Effector memory CD8-positive, alpha-beta T cell (primary cell): ENCODE measurements at regions not wholly inside any gene's neighbourhood (a gene's known extent, or its start where the extent isn't known, plus 50 kb on each side); places are given as distances from the start of the nearest gene placed in this dataset.

Experiments
- ATAC-seq: fragments of 150-1000 bp; cut with Tn5 transposase; replicated peaks from 2 replicates; pipeline ENCODE4 v1.10.0; 2021; ENCODE audit warnings: mild to moderate bottlenecking, moderate library complexity
- DNase-seq, 3 experiments: peaks; one replicate each; pipeline ENCODE4 v3.0.0; 2021
- H3K27ac Mint-ChIP-seq, 2 donors: one replicate each; pipeline ENCODE4 v1.8.0; 2022; ENCODE audit warnings: mild to moderate bottlenecking in 2 of 2, mixed read lengths in 2 of 2, moderate library complexity in 2 of 2
- H3K27me3 Mint-ChIP-seq, 2 donors: one replicate each; pipeline ENCODE4 v1.8.0; 2022; ENCODE audit warnings: mixed read lengths in 2 of 2
- H3K36me3 Mint-ChIP-seq: one replicate; pipeline ENCODE4 v1.8.0; 2022; ENCODE audit warnings: mild to moderate bottlenecking, moderate library complexity, mixed read lengths; ENCODE audit not compliant: insufficient read depth
- H3K4me1 Mint-ChIP-seq, 2 donors: one replicate each; pipeline ENCODE4 v1.8.0; 2022; ENCODE audit warnings: low read depth in 2 of 2, mixed read lengths in 2 of 2
- H3K4me3 Mint-ChIP-seq, 2 donors: one replicate each; pipeline ENCODE4 v1.8.0; 2022; ENCODE audit warnings: mild to moderate bottlenecking in 2 of 2, mixed read lengths in 2 of 2, moderate library complexity in 2 of 2
- H3K9me3 Mint-ChIP-seq, 2 donors: one replicate each; pipeline ENCODE4 v1.8.0; 2022; ENCODE audit warnings: mixed read lengths in 2 of 2

DNA sequence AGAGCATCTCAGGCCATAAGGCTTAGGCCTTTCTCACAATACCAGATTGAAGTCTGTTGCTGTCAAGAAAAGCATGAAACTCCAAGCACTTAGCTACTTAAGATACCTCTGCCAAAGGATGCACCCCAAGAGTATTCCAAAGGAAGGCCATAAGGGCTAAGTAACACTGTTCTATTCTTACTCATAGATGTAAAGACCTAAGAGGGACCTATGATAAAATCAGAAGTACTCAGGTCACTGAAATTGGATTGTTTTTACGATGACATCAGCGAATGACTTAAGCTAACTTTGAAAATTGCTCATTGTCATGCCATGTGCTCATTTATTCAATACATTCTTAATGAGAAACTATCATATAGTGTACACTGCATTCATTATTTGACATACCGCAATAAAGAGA, 172.8 kb downstream of the KCNA4 start:
- Mint-ChIP-seq H3K27ac (no peak overlapping the region), H3K4me1 (no peaks in the 10 kb centered on the region), H3K4me3 (no peak overlapping the region), H3K9me3 (peaks cover 0 to 6% of the 10 kb centered on the region in 2 donors), H3K36me3 (no peaks in the 10 kb centered on the region), H3K27me3 (no peaks in the 10 kb centered on the region)
- DNase-seq: no peak
- no peak for ATAC-seq

DNA sequence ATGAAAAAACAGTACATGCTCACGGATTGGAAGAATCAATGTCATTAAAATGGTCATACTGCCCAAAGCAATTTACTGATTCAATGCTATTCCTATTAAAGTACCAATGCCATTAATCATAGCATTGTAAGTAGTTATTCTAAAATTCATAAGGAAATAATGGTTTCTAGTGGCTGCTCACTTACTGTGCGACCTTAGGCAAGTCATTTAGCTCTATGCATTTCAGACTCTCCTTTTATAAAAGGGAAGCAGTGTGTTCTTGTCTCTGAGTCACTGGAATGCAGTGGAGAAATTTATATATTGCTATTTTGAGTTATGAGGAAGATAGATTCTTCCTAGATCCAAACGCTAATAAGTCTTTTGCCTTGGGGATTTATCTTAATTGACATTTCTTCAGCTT, 174.8 kb downstream of the KCNA4 start:
- H3K9me3 Mint-ChIP-seq: peaks cover 0 to 3% of the 10 kb centered on the region in 2 donors
- no peaks in the 10 kb centered on the region for H3K36me3 Mint-ChIP-seq
- no peaks in the 10 kb centered on the region for H3K27me3 Mint-ChIP-seq
- no peak overlapping the region for H3K27ac Mint-ChIP-seq
- no peak for DNase-seq
- H3K4me3 Mint-ChIP-seq: no peak overlapping the region
- no peaks in the 10 kb centered on the region for H3K4me1 Mint-ChIP-seq
- no peak for ATAC-seq

DNA sequence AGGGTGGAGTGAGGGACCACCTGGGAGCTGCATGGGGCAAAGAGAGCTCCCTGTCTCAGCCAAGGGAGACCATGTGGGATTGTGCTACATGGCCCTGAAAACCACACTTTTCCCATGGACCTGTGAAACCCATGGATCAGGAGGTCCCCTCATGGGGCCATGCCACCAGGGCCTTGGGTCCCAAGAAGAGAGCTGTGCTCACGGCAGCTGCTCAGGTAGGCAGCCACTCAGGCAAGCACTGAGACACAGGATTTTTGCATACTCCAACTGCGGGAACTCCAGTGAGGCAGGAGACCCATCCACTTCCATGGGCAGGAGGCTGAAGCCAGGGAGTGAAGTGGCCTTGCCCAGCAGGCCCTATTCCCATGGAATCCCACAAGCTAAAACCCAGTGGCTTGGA, 190.0 kb downstream of the KCNA4 start:
- H3K9me3 Mint-ChIP-seq: peaks cover 12 to 15% of the 10 kb centered on the region in 2 donors
- DNase-seq (no peak), ATAC-seq (no peak)
- no peak overlapping the region for H3K27ac Mint-ChIP-seq
- H3K27me3 Mint-ChIP-seq: no peaks in the 10 kb centered on the region
- H3K36me3 Mint-ChIP-seq: no peaks in the 10 kb centered on the region
- H3K4me1 Mint-ChIP-seq: no peaks in the 10 kb centered on the region
- no peak overlapping the region for H3K4me3 Mint-ChIP-seq

DNA sequence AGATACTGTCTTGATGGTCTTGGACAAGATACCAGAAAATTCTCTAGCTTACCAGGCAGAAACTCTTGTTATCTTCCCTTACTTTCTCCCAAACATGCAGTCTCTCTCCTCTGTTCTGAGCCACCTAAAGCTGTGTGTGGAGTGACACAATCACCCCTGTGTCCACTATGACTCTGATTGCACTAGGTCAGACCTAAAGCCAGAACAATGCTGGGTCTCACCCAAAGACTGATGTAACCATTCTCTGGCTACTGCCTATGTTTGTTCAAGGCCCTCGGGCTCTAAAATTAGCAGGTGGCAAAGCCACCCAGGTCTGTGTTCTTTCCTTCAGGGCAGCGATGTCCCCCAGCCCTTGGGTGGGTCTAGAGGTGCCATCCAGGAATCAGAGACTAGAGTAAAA, 200.5 kb downstream of the KCNA4 start:
- H3K27ac Mint-ChIP-seq: no peak overlapping the region
- ATAC-seq: no peak
- no peak for DNase-seq
- H3K4me3 Mint-ChIP-seq: no peak overlapping the region
- no peaks in the 10 kb centered on the region for H3K27me3 Mint-ChIP-seq
- H3K4me1 Mint-ChIP-seq: no peaks in the 10 kb centered on the region
- H3K9me3 Mint-ChIP-seq: peaks cover 0 to 6% of the 10 kb centered on the region in 2 donors
- no peaks in the 10 kb centered on the region for H3K36me3 Mint-ChIP-seq

DNA sequence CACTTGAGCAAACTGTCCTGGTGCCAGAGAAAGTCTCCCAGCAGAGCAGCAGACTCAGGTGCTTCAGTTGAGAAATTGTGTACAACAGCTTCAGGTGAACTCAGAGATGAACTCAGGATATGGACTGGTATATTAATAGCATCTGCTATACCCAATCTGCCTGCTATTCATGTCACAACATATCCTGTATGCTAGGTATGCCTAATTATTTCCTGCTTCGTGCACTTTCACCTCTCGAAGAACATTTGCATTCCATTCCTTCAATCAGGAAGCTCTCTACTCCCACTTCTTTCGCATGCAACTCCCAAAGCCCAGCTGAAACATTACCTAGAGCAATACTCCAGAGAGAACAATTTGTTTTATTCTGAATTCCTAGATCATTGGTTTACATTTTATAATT, 207.7 kb downstream of the KCNA4 start:
- H3K4me3 Mint-ChIP-seq: no peak overlapping the region

DNA sequence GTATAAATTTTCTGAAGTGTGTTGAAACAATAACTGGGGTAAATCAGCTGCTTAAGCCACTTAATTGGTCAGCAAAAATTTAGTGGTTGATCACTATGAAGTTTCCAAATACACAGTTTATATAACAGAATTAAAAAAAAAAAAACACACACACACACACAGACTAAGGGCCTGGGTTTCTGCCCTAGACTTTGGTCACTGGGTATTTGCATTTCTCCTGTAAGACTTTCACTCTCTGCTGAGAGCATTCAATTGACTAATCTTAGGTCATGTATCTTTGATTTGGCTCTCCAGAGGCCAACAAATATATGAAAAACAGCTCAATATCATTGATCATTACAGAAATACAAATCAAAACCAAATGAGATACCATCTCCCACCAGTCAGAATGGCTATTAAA, 214.3 kb downstream of the KCNA4 start:
- Mint-ChIP-seq H3K4me1 (no peaks in the 10 kb centered on the region), H3K27ac (no peak overlapping the region), H3K9me3 (peaks cover 0 to 4% of the 10 kb centered on the region in 2 donors), H3K4me3 (no peak overlapping the region), H3K27me3 (no peaks in the 10 kb centered on the region), H3K36me3 (no peaks in the 10 kb centered on the region)
- DNase-seq: no peak
- no peak for ATAC-seq

More for the DNA sequence above, 207.7 kb downstream of the KCNA4 start:
- no peak overlapping the region for H3K27ac Mint-ChIP-seq
- ATAC-seq (no peak), DNase-seq (no peak)
- no peaks in the 10 kb centered on the region for H3K27me3 Mint-ChIP-seq
- no peaks in the 10 kb centered on the region for H3K36me3 Mint-ChIP-seq
- H3K4me1 Mint-ChIP-seq: no peaks in the 10 kb centered on the region
- H3K9me3 Mint-ChIP-seq: peaks cover 0 to 9% of the 10 kb centered on the region in 2 donors

DNA sequence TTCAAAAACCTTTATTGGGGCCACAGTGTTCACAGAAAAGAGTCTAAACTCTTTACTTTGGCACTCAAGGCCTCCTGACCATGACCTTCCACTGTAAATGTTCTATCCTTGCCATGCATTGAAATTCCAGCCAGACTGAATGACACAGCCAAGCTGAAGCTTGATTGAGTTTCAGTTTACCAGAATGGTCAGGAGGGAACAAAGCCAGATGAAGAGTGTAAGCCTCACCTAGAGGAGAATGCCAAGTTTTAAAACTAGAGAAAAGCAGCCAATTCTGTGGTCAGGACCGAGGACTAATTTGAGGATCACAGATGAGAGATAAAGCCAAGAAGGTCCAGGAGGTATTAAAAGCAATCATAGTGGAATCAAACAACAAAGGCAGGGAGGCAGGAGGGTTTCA, 215.3 kb downstream of the KCNA4 start:
- H3K4me1 Mint-ChIP-seq: no peaks in the 10 kb centered on the region
- no peaks in the 10 kb centered on the region for H3K27me3 Mint-ChIP-seq
- H3K27ac Mint-ChIP-seq: no peak overlapping the region
- no peak for ATAC-seq
- H3K4me3 Mint-ChIP-seq: no peak overlapping the region
- peaks cover 0 to 7% of the 10 kb centered on the region in 2 donors for H3K9me3 Mint-ChIP-seq
- no peaks in the 10 kb centered on the region for H3K36me3 Mint-ChIP-seq
- no peak for DNase-seq

DNA sequence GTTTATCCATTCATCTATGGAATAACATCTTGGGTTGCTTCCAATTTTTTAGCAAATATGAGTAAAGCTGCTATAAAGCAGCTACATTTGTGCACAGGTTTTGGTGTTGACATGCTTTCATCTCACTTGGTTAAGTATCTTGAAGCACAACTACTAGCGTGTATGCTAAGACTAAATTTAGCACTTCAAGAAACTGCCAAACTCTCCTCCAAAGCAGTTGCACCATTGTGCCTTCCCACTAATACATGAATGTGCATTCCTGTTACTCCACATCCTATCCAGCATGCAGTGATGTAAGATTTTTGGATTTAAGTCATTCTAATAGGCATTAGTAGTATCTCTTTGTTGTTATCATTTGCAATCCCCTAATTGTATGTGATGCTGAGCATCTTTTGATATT, 230.7 kb downstream of the KCNA4 start:
- H3K27me3 Mint-ChIP-seq: no peaks in the 10 kb centered on the region
- H3K36me3 Mint-ChIP-seq: no peaks in the 10 kb centered on the region
- H3K9me3 Mint-ChIP-seq: peaks cover 2 to 10% of the 10 kb centered on the region in 2 donors
- no peak overlapping the region for H3K4me3 Mint-ChIP-seq
- no peak for DNase-seq
- no peak for ATAC-seq
- H3K4me1 Mint-ChIP-seq: no peaks in the 10 kb centered on the region
- H3K27ac Mint-ChIP-seq: no peak overlapping the region

DNA sequence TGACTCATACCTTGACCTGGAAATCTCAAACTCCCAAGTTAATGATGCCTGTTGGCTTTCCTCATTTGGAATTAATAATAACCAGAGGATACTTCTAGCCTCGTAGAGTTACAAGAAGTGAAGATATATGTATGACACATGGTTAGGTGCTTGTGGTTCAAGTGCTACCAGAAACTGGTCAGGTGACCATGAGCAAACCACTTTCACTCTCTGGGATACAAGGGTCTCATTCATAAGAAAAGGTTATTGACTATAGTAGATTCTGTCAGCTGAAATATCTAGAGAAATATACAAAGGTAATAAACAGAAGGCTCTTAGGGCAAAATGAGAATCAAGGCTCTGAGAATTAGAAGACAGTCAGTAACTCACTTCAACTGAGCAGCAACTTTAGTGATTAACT, 233.3 kb downstream of the KCNA4 start:
- no peak overlapping the region for H3K4me3 Mint-ChIP-seq
- DNase-seq (no peak), ATAC-seq (no peak)
- H3K4me1 Mint-ChIP-seq: no peaks in the 10 kb centered on the region
- H3K27ac Mint-ChIP-seq: no peak overlapping the region
- H3K9me3 Mint-ChIP-seq: peaks cover 5 to 10% of the 10 kb centered on the region in 2 donors
- H3K36me3 Mint-ChIP-seq: no peaks in the 10 kb centered on the region
- H3K27me3 Mint-ChIP-seq: no peaks in the 10 kb centered on the region

DNA sequence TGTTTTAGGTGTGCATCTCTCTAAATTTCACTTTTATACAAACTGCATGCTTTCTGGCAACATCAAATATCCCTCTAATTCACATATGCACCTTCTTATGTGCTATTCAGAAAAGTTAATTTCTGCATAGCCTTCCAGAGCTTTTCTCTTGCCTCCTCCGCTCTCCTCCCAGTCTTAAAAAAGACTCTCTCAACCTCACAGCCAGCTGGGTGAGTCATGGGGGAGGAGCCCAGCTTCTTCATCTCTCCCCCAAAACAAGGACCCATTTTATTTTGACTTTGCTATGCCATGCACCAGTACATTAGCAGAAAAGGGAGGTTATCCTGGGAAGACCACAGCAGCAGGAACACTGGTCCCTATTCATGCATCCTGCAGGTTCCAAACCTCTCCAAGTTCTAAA, 234.4 kb downstream of the KCNA4 start:
- no peaks in the 10 kb centered on the region for H3K36me3 Mint-ChIP-seq
- H3K9me3 Mint-ChIP-seq: peaks cover 6 to 10% of the 10 kb centered on the region in 2 donors
- no peak overlapping the region for H3K27ac Mint-ChIP-seq
- no peaks in the 10 kb centered on the region for H3K4me1 Mint-ChIP-seq
- no peaks in the 10 kb centered on the region for H3K27me3 Mint-ChIP-seq
- H3K4me3 Mint-ChIP-seq: no peak overlapping the region
- ATAC-seq (no peak), DNase-seq (no peak)

DNA sequence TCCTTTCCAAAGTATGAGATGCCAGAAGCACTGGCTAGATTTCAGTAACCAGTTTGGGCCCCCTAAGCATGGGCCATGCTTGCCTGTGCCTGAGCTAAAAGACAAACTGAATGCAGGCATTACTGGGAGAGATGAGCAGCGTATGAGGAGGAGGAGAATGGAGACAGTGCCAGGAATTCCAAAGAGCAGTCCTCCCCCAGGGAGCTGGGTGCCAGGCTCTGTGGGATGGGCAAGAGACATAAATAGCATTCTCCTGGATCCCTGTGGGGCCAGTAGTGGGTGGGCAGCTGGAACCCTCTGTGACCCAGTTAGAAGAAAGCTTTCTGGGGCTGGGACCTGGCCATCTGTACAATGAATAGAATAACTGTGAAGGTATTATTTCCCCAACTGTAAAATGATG, 235.6 kb downstream of the KCNA4 start:
- Mint-ChIP-seq H3K36me3 (no peaks in the 10 kb centered on the region), H3K27me3 (no peaks in the 10 kb centered on the region)
- ATAC-seq: no peak

DNA sequence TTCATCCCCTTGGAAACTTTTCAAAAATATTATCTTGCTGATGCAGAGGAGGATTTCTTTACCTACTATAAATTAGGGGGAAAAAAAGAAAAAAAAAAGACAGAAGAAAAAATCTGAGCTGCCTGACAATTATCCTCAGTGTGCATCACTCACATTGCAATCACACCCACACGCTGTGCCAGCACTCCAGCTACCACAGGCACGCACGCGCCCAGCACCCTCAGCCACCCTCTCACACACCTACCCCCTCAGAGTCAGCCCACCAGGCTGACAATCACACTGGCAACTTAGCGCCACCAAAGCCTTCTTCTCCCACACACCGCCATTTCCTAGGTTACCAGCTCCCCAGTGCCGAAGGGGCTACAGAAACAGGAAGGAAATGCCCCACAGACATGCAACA, 236.1 kb downstream of the KCNA4 start:
- ATAC-seq: no peak
- no peaks in the 10 kb centered on the region for H3K36me3 Mint-ChIP-seq
- no peak overlapping the region for H3K27ac Mint-ChIP-seq
- no peak for DNase-seq
- H3K4me1 Mint-ChIP-seq: no peaks in the 10 kb centered on the region
- H3K9me3 Mint-ChIP-seq: peaks cover 6 to 10% of the 10 kb centered on the region in 2 donors
- H3K4me3 Mint-ChIP-seq: no peak overlapping the region
- no peaks in the 10 kb centered on the region for H3K27me3 Mint-ChIP-seq

More for the DNA sequence above, 235.6 kb downstream of the KCNA4 start:
- Mint-ChIP-seq H3K27ac (no peak overlapping the region), H3K4me1 (no peaks in the 10 kb centered on the region), H3K4me3 (no peak overlapping the region), H3K9me3 (peaks cover 6 to 10% of the 10 kb centered on the region in 2 donors)
- no peak for DNase-seq

DNA sequence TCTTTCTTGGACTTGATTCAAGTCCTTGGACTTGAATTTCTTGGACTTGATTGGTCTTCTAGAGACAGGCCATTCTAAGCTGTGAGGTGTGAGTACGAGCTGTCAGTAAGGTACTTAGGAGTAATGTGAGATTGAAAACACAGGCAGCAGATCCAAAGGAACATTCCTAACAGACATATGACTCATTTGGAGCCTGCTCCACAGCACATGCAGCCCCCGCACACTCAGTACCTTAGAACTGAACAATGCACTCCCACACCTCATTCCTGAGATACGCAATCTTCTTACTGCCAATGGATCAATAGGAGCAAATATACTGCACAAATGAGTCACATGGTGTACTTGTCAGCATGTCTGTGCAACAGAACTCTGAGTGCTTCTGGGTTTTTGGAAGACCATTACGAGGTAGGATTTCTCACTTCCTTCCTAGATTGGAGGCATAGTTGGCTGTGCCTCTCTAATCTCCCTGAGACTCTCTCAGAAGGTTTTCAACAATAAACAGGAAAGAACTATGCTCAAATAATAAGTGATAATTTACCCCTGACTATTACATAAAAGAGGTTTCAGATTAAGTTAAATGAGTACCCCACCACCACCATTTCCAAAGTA, 243.1 kb downstream of the KCNA4 start:
- no peaks in the 10 kb centered on the region for H3K4me1 Mint-ChIP-seq
- no peak for DNase-seq
- H3K4me3 Mint-ChIP-seq: no peak overlapping the region
- no peaks in the 10 kb centered on the region for H3K36me3 Mint-ChIP-seq
- no peaks in the 10 kb centered on the region for H3K27me3 Mint-ChIP-seq
- no peak for ATAC-seq
- peaks cover 2 to 12% of the 10 kb centered on the region in 2 donors for H3K9me3 Mint-ChIP-seq
- no peak overlapping the region for H3K27ac Mint-ChIP-seq

DNA sequence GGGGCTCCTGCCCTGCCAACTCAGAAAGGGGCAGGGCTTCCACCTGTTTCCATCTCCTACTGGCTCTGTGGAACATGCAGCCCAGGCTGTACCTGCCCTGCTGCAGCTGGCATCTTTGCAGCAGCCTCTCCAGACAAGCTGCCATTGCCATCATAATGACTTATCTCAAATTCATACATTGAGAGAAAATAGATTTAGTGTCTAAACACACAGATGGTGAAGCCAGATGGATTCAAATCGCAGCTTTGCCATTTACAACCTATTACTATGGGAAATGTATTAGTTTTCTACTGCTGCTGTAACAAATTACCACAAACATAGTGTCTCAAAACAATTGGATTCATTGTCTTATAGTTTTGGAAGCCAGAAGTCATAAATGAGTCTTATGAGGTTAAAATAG, 260.0 kb downstream of the KCNA4 start:
- H3K27ac Mint-ChIP-seq: no peak overlapping the region
- H3K27me3 Mint-ChIP-seq: no peaks in the 10 kb centered on the region
- H3K36me3 Mint-ChIP-seq: no peaks in the 10 kb centered on the region
- no peak overlapping the region for H3K4me3 Mint-ChIP-seq
- no peak for ATAC-seq
- H3K9me3 Mint-ChIP-seq: peaks cover 13 to 17% of the 10 kb centered on the region in 2 donors
- no peaks in the 10 kb centered on the region for H3K4me1 Mint-ChIP-seq
- no peak for DNase-seq

DNA sequence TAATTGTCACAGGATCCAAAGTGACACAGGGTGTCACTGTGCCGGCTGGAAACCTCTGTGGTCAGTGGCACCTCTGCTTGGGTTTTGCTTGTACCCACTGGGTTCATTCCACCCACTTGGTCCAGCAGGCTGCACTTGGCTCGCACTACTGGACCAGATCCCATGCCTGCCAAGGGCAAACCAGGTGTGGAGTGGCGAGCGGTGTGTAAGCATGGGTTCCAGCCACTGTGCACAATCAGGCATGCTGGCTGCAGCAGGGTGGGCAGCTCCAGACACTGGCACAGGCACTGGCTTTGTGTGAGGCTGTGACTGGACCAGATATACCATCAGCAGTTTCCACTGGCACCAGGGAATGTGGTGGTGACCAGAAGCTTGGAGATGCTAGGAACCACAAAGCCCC, 261.4 kb downstream of the KCNA4 start:
- Mint-ChIP-seq H3K36me3 (no peaks in the 10 kb centered on the region), H3K4me1 (no peaks in the 10 kb centered on the region), H3K4me3 (no peak overlapping the region), H3K27me3 (no peaks in the 10 kb centered on the region), H3K27ac (no peak overlapping the region), H3K9me3 (peaks cover 13 to 15% of the 10 kb centered on the region in 2 donors)
- DNase-seq (no peak), ATAC-seq (no peak)
